ENCODE measurements at regions not wholly inside any gene's neighbourhood (a gene's known extent, or its start where the extent isn't known, plus 50 kb on each side); places are given as distances from the start of the nearest gene placed in this dataset.

DNA sequence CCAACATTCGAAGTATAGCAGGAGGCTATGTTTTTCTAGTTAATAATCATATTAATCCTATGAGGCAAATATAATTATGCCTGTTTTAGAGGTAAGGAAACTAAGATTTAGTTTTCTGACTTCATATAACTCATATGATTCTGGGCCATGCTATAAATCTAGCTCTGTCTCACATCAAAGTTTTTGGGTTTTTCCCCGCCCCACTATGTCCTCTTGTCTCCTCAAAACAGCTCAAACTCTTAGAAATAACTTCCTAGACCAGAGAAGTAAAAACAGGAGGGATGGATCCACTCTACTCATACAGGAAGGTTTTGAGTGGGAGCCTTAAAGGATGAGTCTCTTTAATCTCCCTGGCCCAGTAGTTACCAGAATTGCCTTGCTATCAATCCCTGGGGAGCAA lies 256.4 kb upstream of the FGGY start:
- Histone ChIP-seq H3K4me3 (ENCODE audit: insufficient read depth, low read depth, low read length) (no peak overlapping the region), H3K27me3 (ENCODE audit: control insufficient read depth, insufficient read depth, low read length) (no peaks in the 10 kb centered on the region), H3K36me3 (replicated peaks; ENCODE audit: control insufficient read depth, insufficient read depth, low read length) (no peaks in the 10 kb centered on the region)
- no peak for DNase-seq

DNA sequence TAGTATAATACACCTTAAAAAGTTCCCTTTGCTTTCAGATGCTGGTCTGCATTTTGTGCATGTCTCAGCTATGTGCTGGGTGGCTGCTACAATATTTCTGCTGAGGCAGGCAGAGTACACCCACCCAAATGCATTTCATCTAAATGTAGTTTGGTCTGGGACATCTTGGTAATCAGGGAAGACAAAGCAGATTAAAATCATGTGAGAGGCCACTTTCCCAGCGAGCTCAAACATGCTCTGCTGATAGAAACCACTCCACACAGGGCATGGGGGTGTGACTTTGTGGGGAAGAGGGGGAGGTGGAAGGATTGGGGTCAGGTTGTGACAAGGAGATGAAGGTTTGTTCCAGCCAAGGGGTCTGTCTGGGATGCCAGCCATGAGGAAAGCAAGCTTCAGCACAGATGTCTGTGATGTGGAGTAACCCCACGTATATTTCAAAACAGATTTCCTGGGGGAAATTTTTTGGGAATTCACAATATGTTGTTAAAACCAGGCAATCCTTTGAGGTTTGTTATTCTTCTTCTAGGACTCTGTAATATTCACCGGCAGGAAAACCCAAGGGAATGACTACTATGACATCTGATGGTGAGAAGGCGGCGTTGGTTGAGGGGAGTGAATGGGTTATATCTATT lies 255.1 kb upstream of the FGGY start:
- Histone ChIP-seq H3K27me3 (ENCODE audit: control insufficient read depth, insufficient read depth, low read length) (no peaks in the 10 kb centered on the region), H3K36me3 (replicated peaks; ENCODE audit: control insufficient read depth, insufficient read depth, low read length) (no peaks in the 10 kb centered on the region), H3K4me3 (ENCODE audit: insufficient read depth, low read depth, low read length) (no peak overlapping the region)
- DNase-seq, result no peak

GRCh38 chr1:59043796-59044195 lies 253.1 kb upstream of the FGGY start:
- no peak overlapping the region for H3K4me3 ChIP-seq (ENCODE audit: insufficient read depth, low read depth, low read length)
- no peaks in the 10 kb centered on the region for H3K36me3 ChIP-seq (replicated peaks; ENCODE audit: control insufficient read depth, insufficient read depth, low read length)
- H3K27me3 ChIP-seq (ENCODE audit: control insufficient read depth, insufficient read depth, low read length), result no peaks in the 10 kb centered on the region
- DNase-seq, result no peak

GRCh38 chr1:59044535-59045121 lies 252.3 kb upstream of the FGGY start:
- Histone ChIP-seq H3K27me3 (ENCODE audit: control insufficient read depth, insufficient read depth, low read length) (no peaks in the 10 kb centered on the region), H3K36me3 (replicated peaks; ENCODE audit: control insufficient read depth, insufficient read depth, low read length) (no peaks in the 10 kb centered on the region), H3K4me3 (ENCODE audit: insufficient read depth, low read depth, low read length) (no peak overlapping the region)
- DNase-seq, result no peak

- no peaks in the 10 kb centered on the region for H3K36me3 ChIP-seq (replicated peaks; ENCODE audit: control insufficient read depth, insufficient read depth, low read length)
- H3K27me3 ChIP-seq (ENCODE audit: control insufficient read depth, insufficient read depth, low read length), result no peaks in the 10 kb centered on the region
- H3K4me3 ChIP-seq (ENCODE audit: insufficient read depth, low read depth, low read length), result no peak overlapping the region
- DNase-seq, result no peak
Observed at GRCh38 chr1:59045137-59045536, 251.8 kb upstream of the FGGY start.

DNA sequence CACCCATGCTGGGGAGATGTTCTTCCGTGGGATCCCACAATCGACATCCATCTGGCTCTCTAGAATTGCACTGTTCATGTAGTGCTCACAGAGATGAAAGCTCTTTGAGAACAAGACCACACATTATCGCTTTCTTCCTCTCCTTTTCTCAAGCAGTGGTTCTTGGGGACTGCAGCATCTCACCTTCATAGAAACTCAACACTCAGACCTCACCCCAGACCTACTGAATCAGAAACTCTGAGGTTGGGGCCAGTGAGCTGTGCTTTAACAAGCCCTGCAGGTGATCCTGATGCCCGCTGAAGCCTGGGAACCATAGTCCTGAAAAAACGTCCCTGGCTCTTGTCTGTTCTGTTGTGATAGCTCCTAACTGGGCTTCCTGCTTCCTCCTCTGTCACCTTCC lies 251.3 kb upstream of the FGGY start:
- H3K27me3 ChIP-seq (ENCODE audit: control insufficient read depth, insufficient read depth, low read length), result no peaks in the 10 kb centered on the region
- no peak overlapping the region for H3K4me3 ChIP-seq (ENCODE audit: insufficient read depth, low read depth, low read length)
- no peaks in the 10 kb centered on the region for H3K36me3 ChIP-seq (replicated peaks; ENCODE audit: control insufficient read depth, insufficient read depth, low read length)
- DNase-seq, result no peak

DNA sequence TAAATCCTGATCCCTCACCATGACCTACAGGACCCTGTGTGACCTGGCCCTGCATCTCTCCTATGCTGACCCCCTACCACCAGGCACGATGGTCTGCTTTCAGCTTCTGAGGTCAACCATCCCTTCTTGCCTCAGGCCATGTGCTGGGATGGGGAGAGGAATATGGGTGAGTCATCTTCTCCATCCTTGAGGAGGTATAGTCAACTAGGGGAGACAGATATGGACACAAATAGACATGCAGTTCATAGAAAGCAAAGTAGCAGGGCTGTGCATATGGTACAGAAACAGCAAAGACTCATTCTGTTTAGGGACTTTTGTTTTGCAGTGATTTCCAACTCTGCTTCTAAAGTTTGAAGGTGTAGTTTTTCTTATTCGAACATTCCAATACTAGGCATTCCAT lies 250.8 kb upstream of the FGGY start:
- no peaks in the 10 kb centered on the region for H3K36me3 ChIP-seq (replicated peaks; ENCODE audit: control insufficient read depth, insufficient read depth, low read length)
- no peak overlapping the region for H3K4me3 ChIP-seq (ENCODE audit: insufficient read depth, low read depth, low read length)
- no peak for DNase-seq
- no peaks in the 10 kb centered on the region for H3K27me3 ChIP-seq (ENCODE audit: control insufficient read depth, insufficient read depth, low read length)

DNA sequence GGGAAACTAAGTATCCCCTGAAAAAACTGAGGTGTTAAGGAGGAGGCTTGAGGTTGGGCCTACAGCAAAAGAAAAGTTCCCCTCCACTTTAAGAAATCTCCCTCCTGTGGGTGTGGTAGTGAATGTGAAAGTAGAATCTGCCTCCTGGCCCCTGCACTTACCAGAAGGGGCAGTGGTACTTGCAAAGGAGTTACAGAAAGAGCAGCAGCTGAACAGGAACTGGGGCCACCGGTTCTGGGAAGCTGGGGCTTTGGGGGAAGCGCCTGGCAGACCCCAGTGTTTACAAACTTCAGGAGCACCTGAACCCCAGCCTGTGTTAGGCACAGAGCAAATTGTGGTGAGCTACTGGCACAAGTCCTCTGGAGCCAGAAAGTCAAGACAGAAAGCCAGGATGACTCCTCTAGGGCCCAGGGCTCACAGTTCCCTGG lies 250.2 kb upstream of the FGGY start:
- DNase-seq, result no peak
- no peaks in the 10 kb centered on the region for H3K36me3 ChIP-seq (replicated peaks; ENCODE audit: control insufficient read depth, insufficient read depth, low read length)
- no peaks in the 10 kb centered on the region for H3K27me3 ChIP-seq (ENCODE audit: control insufficient read depth, insufficient read depth, low read length)
- H3K4me3 ChIP-seq (ENCODE audit: insufficient read depth, low read depth, low read length), result no peak overlapping the region

- DNase-seq, result no peak
- no peaks in the 10 kb centered on the region for H3K27me3 ChIP-seq (ENCODE audit: control insufficient read depth, insufficient read depth, low read length)
- H3K36me3 ChIP-seq (replicated peaks; ENCODE audit: control insufficient read depth, insufficient read depth, low read length), result no peaks in the 10 kb centered on the region
- H3K4me3 ChIP-seq (ENCODE audit: insufficient read depth, low read depth, low read length), result no peak overlapping the region
Observed at GRCh38 chr1:59051007-59051406, 245.9 kb upstream of the FGGY start.

DNA sequence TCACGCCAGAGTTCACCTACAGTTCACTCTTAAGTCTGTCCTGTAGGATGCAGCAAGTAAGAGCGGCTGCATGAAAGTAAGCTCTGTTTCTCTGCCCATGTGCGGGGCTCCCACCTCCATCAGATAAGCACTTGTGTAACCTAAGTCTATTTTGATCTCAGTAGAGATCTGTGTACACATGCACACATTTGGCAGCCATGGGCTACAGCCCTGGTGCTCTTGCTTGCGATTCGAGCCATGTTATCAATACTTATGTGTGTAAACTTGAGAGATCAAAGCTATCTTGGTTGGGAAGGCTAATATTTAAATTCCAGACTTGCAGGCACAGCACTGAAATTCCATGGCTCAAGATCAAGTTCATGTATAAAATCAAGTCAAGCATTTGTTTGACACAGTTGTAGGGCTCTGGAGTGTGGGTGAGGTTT lies 244.7 kb upstream of the FGGY start:
- no peak for DNase-seq
- Histone ChIP-seq H3K36me3 (replicated peaks; ENCODE audit: control insufficient read depth, insufficient read depth, low read length) (no peaks in the 10 kb centered on the region), H3K4me3 (ENCODE audit: insufficient read depth, low read depth, low read length) (no peak overlapping the region), H3K27me3 (ENCODE audit: control insufficient read depth, insufficient read depth, low read length) (no peaks in the 10 kb centered on the region)

- DNase-seq, result no peak
- Histone ChIP-seq H3K36me3 (replicated peaks; ENCODE audit: control insufficient read depth, insufficient read depth, low read length) (no peaks in the 10 kb centered on the region), H3K4me3 (ENCODE audit: insufficient read depth, low read depth, low read length) (no peak overlapping the region), H3K27me3 (ENCODE audit: control insufficient read depth, insufficient read depth, low read length) (no peaks in the 10 kb centered on the region)
Observed at GRCh38 chr1:59054172-59054571, 242.7 kb upstream of the FGGY start.

- no peak overlapping the region for H3K4me3 ChIP-seq (ENCODE audit: insufficient read depth, low read depth, low read length)
- H3K27me3 ChIP-seq (ENCODE audit: control insufficient read depth, insufficient read depth, low read length), result no peaks in the 10 kb centered on the region
- DNase-seq, result no peak
- no peaks in the 10 kb centered on the region for H3K36me3 ChIP-seq (replicated peaks; ENCODE audit: control insufficient read depth, insufficient read depth, low read length)
Observed at GRCh38 chr1:59055908-59056719, 240.8 kb upstream of the FGGY start.

DNA sequence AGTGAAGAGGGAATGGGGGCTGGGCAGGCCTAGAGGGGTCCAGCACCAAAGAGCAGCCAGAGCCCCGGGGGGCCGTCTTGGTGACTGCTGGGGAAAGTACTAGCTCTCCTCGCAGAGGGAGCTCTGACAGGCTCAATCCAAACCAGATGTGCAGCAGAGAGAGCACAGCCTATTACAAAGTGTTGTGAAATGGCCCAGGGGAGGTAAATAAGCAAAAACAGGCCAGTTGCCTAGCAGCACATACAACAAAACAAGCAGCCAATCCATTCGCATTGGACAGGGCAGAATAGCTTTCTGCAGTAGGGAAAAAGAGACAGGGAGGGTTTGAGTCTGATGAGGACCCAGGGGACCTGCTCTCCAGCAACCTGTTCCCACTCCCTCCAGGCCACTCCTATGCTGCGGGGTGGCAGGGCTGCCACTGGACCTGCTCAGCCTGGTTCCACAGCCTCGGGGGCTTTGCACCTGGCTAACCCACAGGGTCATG lies 239.6 kb upstream of the FGGY start:
- DNase-seq, result peak; percentile 51
- Histone ChIP-seq H3K4me3 (ENCODE audit: insufficient read depth, low read depth, low read length) (no peak overlapping the region), H3K36me3 (replicated peaks; ENCODE audit: control insufficient read depth, insufficient read depth, low read length) (no peaks in the 10 kb centered on the region), H3K27me3 (ENCODE audit: control insufficient read depth, insufficient read depth, low read length) (no peaks in the 10 kb centered on the region)

GRCh38 chr1:59057796-59058195 lies 239.1 kb upstream of the FGGY start:
- Histone ChIP-seq H3K4me3 (ENCODE audit: insufficient read depth, low read depth, low read length) (no peak overlapping the region), H3K36me3 (replicated peaks; ENCODE audit: control insufficient read depth, insufficient read depth, low read length) (no peaks in the 10 kb centered on the region), H3K27me3 (ENCODE audit: control insufficient read depth, insufficient read depth, low read length) (no peaks in the 10 kb centered on the region)
- no peak for DNase-seq

Measured in H7 (cell line).